Omental fat pad (tissue), 3 donors: ENCODE measurements at regions not wholly inside any gene's neighbourhood (a gene's known extent, or its start where the extent isn't known, plus 50 kb on each side); places are given as distances from the start of the nearest gene placed in this dataset.

Experiments used
- ATAC-seq: fragments of 150-250 bp; one replicate; pipeline ENCODE4 v1.9.1; 2016; ENCODE audit warnings: mild to moderate bottlenecking, moderate library complexity; ENCODE audit not compliant: low FRiP score
- DNase-seq: peaks from one replicate; pipeline ENCODE4 v3.0.0-alpha.2; 2019; ENCODE audit warnings: low spot score
- CTCF ChIP-seq, 3 donors: fragments of 450-650 bp; IDR thresholded peaks; one replicate each; pipeline ENCODE4 v1.5.1; 2016 to 2017; ENCODE audit warnings: antibody characterized with exemption in 3 of 3, mild to moderate bottlenecking in 3 of 3, moderate library complexity in 2 of 3

GRCh38 chr3:152656972-152657355 lies 178.0 kb upstream of the P2RY1 start:
- no peak for DNase-seq
- no peak for ATAC-seq
- no peak for TF ChIP-seq CTCF (IDR thresholded peaks at IDR 0.05)

- no peak for DNase-seq
- TF ChIP-seq CTCF (IDR thresholded peaks at IDR 0.05), result no peak
- ATAC-seq, result no peak
These were observed 175.8 kb upstream of the P2RY1 start for GRCh38 chr3:152658977-152659720.

GRCh38 chr3:152662157-152662556 lies 172.8 kb upstream of the P2RY1 start:
- DNase-seq, result no peak
- no peak for TF ChIP-seq CTCF (IDR thresholded peaks at IDR 0.05)
- ATAC-seq, result no peak

GRCh38 chr3:152664766-152665165 lies 170.2 kb upstream of the P2RY1 start:
- no peak for TF ChIP-seq CTCF (IDR thresholded peaks at IDR 0.05)
- no peak for ATAC-seq

GRCh38 chr3:152667267-152667666 lies 167.7 kb upstream of the P2RY1 start:
- DNase-seq (no peak), ATAC-seq (no peak)
- TF ChIP-seq CTCF (IDR thresholded peaks at IDR 0.05), result no peak

More at GRCh38 chr3:152664766-152665165, 170.2 kb upstream of the P2RY1 start:
- no peak for DNase-seq

GRCh38 chr3:152669560-152669959 lies 165.4 kb upstream of the P2RY1 start:
- no peak for TF ChIP-seq CTCF (IDR thresholded peaks at IDR 0.05)
- no peak for ATAC-seq
- DNase-seq, result no peak
